Uterus (tissue), 3 donors: ENCODE measurements at regions not wholly inside any gene's neighbourhood (a gene's known extent, or its start where the extent isn't known, plus 50 kb on each side); places are given as distances from the start of the nearest gene placed in this dataset.

ENCODE experiments used
- DNase-seq, 2 donors: peaks; one replicate each; pipeline ENCODE4 v3.0.0-alpha.2; 2019 to 2020
- H3K27ac ChIP-seq, 2 donors: fragments of 200-600 bp; sonication (generic); 1 replicate in 1 of 2; 2 replicates in 1 of 2; pipeline ENCODE4 v1.5.1; 2016 to 2018
- H3K27me3 ChIP-seq, 2 donors: fragments of 200-600 bp; sonication (generic); one replicate each; pipeline ENCODE4 v1.5.1; 2018 to 2019; ENCODE audit warnings: control low read depth in 1 of 2
- H3K36me3 ChIP-seq, 2 donors: fragments of 200-600 bp; sonication (generic); one replicate each; pipeline ENCODE4 v1.5.1; 2019; ENCODE audit warnings: control low read depth in 1 of 2
- H3K4me1 ChIP-seq, 2 donors: fragments of 200-600 bp; sonication (generic); one replicate each; pipeline ENCODE4 v1.5.1; 2018 to 2019; ENCODE audit warnings: control low read depth in 1 of 2
- H3K4me3 ChIP-seq, 2 donors: fragments of 200-600 bp; sonication (generic); 1 replicate in 1 of 2; 2 replicates in 1 of 2; pipeline ENCODE4 v1.5.1; 2018 to 2019; ENCODE audit warnings: mild to moderate bottlenecking in 1 of 2
- H3K9me3 ChIP-seq, 2 donors: fragments of 200-600 bp; sonication (generic); one replicate each; pipeline ENCODE4 v1.5.1; 2019; ENCODE audit warnings: control low read depth in 1 of 2
- POLR2A ChIP-seq, 2 donors: fragments of 450-650 bp; IDR thresholded peaks; one replicate each; pipeline ENCODE4 v1.6.1; 2016; ENCODE audit warnings: antibody characterized with exemption in 2 of 2, mild to moderate bottlenecking in 1 of 2, moderate library complexity in 1 of 2
- intact Hi-C: fragments of 100-400 bp; cut with DNase I; formaldehyde crosslinking; loops from one replicate; pipeline ENCODE4 v1.15.1; 2023; ENCODE audit warnings: low total_unique reads
- TF ChIP-seq, protein P1 (sequence below), 4 experiments: fragments of 200-600 bp in 2 of 4; fragments of 450-650 bp in 2 of 4; sonication (generic) in 2 of 4; IDR thresholded peaks; one replicate each; pipeline ENCODE4 v1.5.1; 2016 to 2019; ENCODE audit warnings: antibody characterized with exemption in 4 of 4, mild to moderate bottlenecking in 2 of 4, moderate library complexity in 1 of 4
- donor health status: DM: yes; HTN: yes; CAD: no.

DNA sequence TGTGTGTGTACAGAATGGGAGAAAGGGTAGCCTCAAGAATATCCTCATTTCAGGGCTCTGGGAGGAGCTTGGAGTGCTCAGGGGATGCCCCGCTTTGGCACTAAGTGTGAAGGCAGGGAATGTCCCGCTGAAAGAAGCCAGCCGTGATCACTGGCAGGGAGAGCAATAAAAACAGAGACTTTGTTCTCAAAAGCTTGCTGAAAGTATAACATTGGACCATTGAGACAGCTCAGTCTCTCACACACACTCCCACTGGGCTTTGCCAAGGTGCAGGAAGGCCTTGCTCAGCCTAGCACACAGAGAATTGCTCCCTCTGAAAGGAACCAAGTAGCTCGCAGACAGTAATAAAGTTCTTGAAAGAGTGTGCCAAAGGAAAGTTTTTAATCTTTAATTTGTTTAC lies 143.8 kb upstream of the SLITRK2 start:
- intact Hi-C loops, result no loop called here
- H3K4me3 ChIP-seq, result no peak overlapping the region

GRCh38 chrX:145677109-145677817 lies 140.4 kb upstream of the SLITRK2 start:
- intact Hi-C loops, result no loop called here
- Histone ChIP-seq H3K36me3 (no peaks in the 10 kb centered on the region), H3K4me1 (no peaks in the 10 kb centered on the region), H3K27me3 (no peaks in the 10 kb centered on the region), H3K27ac (no peak overlapping the region), H3K4me3 (no peak overlapping the region), H3K9me3 (no peaks in the 10 kb centered on the region)
- no peak for DNase-seq
- no peak for TF ChIP-seq POLR2A (IDR thresholded peaks at IDR 0.05)
- TF ChIP-seq, protein P1, sequence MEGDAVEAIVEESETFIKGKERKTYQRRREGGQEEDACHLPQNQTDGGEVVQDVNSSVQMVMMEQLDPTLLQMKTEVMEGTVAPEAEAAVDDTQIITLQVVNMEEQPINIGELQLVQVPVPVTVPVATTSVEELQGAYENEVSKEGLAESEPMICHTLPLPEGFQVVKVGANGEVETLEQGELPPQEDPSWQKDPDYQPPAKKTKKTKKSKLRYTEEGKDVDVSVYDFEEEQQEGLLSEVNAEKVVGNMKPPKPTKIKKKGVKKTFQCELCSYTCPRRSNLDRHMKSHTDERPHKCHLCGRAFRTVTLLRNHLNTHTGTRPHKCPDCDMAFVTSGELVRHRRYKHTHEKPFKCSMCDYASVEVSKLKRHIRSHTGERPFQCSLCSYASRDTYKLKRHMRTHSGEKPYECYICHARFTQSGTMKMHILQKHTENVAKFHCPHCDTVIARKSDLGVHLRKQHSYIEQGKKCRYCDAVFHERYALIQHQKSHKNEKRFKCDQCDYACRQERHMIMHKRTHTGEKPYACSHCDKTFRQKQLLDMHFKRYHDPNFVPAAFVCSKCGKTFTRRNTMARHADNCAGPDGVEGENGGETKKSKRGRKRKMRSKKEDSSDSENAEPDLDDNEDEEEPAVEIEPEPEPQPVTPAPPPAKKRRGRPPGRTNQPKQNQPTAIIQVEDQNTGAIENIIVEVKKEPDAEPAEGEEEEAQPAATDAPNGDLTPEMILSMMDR (IDR thresholded peaks at IDR 0.05), result no peak

More for the DNA sequence above, 143.8 kb upstream of the SLITRK2 start:
- TF ChIP-seq, protein P1 (IDR thresholded peaks at IDR 0.05), result no peak
- TF ChIP-seq POLR2A (IDR thresholded peaks at IDR 0.05), result no peak
- no peak for DNase-seq
- Histone ChIP-seq H3K36me3 (no peaks in the 10 kb centered on the region), H3K9me3 (no peaks in the 10 kb centered on the region), H3K4me1 (no peaks in the 10 kb centered on the region), H3K27me3 (no peaks in the 10 kb centered on the region), H3K27ac (no peak overlapping the region)

DNA sequence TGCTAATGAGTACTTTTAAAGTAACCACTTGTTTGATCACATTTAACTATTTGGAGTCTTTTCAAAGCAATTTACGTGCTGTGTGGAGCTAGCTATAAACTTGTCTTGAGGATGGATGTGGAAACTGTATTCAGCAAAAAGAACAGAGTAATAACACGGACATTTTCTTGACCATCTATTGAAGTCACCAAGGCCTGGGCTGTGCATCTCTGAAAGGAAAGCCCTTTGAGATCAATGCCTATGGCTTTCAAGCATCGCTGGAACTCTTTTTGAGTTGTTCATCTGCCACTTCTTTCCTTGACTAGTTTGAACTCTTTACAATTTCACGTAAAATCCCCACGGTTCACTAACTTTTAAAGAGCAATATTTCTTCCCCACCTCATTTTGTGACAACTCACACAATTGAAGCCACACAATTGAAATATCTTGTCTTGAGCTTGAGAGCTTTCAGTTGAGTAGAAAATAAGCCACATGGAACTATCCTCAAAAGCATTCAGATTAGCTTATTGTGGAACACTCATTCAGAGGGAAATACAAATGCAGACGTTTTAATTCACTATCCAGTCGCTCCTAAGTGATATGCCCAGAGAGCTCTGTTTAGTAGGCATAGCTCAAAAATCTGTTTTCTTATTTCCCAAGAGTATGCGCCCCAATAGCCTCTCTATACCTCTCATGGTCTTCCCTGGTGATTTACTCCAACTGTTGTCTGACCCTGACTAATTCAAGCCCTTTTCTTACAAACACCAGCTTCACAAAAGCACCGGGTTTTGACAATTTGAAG lies 134.9 kb upstream of the SLITRK2 start:
- Histone ChIP-seq H3K27me3 (no peaks in the 10 kb centered on the region), H3K9me3 (no peaks in the 10 kb centered on the region), H3K36me3 (no peaks in the 10 kb centered on the region), H3K4me1 (no peaks in the 10 kb centered on the region), H3K27ac (no peak overlapping the region), H3K4me3 (no peak overlapping the region)
- intact Hi-C loops, result no loop called here
- TF ChIP-seq, protein P1 (IDR thresholded peaks at IDR 0.05), result no peak
- no peak for TF ChIP-seq POLR2A (IDR thresholded peaks at IDR 0.05)
- no peak for DNase-seq

DNA sequence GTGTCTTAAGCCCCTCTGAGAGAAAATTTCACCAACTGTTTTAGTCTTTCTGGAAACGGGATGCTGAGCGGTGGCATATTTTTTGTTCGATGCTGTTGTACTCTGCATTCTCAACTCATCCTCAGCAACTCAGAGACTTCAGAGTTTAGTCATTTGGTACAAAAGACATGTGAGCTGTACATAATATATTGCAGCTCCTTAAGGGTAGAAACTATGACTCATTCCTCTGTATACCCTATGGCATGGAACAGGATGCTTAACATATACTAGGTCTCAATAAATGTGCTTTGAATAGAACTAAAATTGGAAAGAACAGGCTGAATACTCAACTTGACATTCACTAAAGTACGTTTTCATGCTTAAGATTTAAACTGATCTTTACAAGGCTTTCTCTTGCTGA lies 130.5 kb upstream of the SLITRK2 start:
- no peak for TF ChIP-seq POLR2A (IDR thresholded peaks at IDR 0.05)
- TF ChIP-seq, protein P1 (IDR thresholded peaks at IDR 0.05), result no peak
- no peak overlapping the region for H3K4me3 ChIP-seq
- H3K36me3 ChIP-seq, result no peaks in the 10 kb centered on the region
- H3K27me3 ChIP-seq, result no peaks in the 10 kb centered on the region
- no peaks in the 10 kb centered on the region for H3K9me3 ChIP-seq
- no peak overlapping the region for H3K27ac ChIP-seq
- intact Hi-C loops, result no loop called here
- DNase-seq, result no peak
- H3K4me1 ChIP-seq, result no peaks in the 10 kb centered on the region

DNA sequence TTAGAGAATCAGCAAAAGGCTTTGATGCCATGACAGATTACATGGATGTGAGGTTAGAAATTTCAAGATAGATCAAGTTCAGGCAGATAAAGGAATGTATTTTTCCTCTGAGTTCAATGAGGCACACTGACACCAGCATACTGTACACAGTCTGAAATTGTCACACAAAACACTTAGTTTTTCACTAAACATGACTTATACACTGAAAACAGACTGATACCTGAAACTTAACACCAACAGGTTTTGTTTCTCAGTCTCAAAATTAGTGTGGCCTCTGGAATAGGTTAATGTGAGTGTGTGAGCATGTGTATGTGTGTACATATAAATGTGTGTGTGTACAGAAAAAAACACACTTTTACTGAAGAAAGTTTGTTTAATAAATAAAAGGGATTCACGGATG lies 129.9 kb upstream of the SLITRK2 start:
- H3K27me3 ChIP-seq, result no peaks in the 10 kb centered on the region
- intact Hi-C loops, result no loop called here
- no peaks in the 10 kb centered on the region for H3K4me1 ChIP-seq
- H3K9me3 ChIP-seq, result no peaks in the 10 kb centered on the region
- H3K27ac ChIP-seq, result no peak overlapping the region
- no peak for DNase-seq
- TF ChIP-seq, protein P1 (IDR thresholded peaks at IDR 0.05), result no peak
- no peak for TF ChIP-seq POLR2A (IDR thresholded peaks at IDR 0.05)
- H3K36me3 ChIP-seq, result no peaks in the 10 kb centered on the region
- no peak overlapping the region for H3K4me3 ChIP-seq
